Breast epithelium (tissue), 3 donors: ENCODE measurements at regions not wholly inside any gene's neighbourhood (a gene's known extent, or its start where the extent isn't known, plus 50 kb on each side); places are given as distances from the start of the nearest gene placed in this dataset.

Source experiments
- POLR2AphosphoS5 ChIP-seq, 3 donors: sonication (generic); formaldehyde crosslinking; IDR thresholded peaks; one replicate each; pipeline ENCODE4 v1.6.1; 2017; ENCODE audit warnings: antibody characterized with exemption in 3 of 3
- TF ChIP-seq, protein P1 (sequence below), 3 donors: fragments of 450-650 bp; IDR thresholded peaks; one replicate each; pipeline ENCODE4 v1.5.1; 2016 to 2017; ENCODE audit warnings: antibody characterized with exemption in 3 of 3, mild to moderate bottlenecking in 3 of 3, moderate library complexity in 3 of 3

- TF ChIP-seq, protein P1, sequence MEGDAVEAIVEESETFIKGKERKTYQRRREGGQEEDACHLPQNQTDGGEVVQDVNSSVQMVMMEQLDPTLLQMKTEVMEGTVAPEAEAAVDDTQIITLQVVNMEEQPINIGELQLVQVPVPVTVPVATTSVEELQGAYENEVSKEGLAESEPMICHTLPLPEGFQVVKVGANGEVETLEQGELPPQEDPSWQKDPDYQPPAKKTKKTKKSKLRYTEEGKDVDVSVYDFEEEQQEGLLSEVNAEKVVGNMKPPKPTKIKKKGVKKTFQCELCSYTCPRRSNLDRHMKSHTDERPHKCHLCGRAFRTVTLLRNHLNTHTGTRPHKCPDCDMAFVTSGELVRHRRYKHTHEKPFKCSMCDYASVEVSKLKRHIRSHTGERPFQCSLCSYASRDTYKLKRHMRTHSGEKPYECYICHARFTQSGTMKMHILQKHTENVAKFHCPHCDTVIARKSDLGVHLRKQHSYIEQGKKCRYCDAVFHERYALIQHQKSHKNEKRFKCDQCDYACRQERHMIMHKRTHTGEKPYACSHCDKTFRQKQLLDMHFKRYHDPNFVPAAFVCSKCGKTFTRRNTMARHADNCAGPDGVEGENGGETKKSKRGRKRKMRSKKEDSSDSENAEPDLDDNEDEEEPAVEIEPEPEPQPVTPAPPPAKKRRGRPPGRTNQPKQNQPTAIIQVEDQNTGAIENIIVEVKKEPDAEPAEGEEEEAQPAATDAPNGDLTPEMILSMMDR (IDR thresholded peaks at IDR 0.05): no peak
- no peak for TF ChIP-seq POLR2AphosphoS5 (IDR thresholded peaks at IDR 0.05)
Observed at GRCh38 chr3:110456438-110457138, 615.0 kb upstream of the NECTIN3 start.
